ENCODE measurements at regions not wholly inside any gene's neighbourhood (a gene's known extent, or its start where the extent isn't known, plus 50 kb on each side); places are given as distances from the start of the nearest gene placed in this dataset.

GRCh38 chr1:186540521-186540920, 79.6 kb upstream of the PDC start:
- intact Hi-C loops (cut with micrococcal nuclease; ENCODE audit: unreplicated experiment), result no loop called here
- Histone ChIP-seq H3K4me3 (ENCODE audit: low read depth in 2 of 2, low read length in 2 of 2) (no peak overlapping the region), H3K4me1 (ENCODE audit: control insufficient read depth, insufficient read depth, low read length) (no peaks in the 10 kb centered on the region), H3K9me3 (ENCODE audit: control insufficient read depth, insufficient read depth, low read depth, low read length) (no peaks in the 10 kb centered on the region), H3K27me3 (ENCODE audit: control insufficient read depth, insufficient read depth, low read length) (no peaks in the 10 kb centered on the region), H3K36me3 (ENCODE audit: control insufficient read depth, insufficient read depth, low read length) (no peaks in the 10 kb centered on the region), H3K27ac (ENCODE audit: low read length) (no peak overlapping the region)
- ChIA-PET CTCF (no interaction called here), POLR2A (no interaction called here)
- DNase-seq (ENCODE audit: low read depth, low spot score) (no peak), ATAC-seq (no peak)
- TF ChIP-seq CTCF (IDR thresholded peaks at IDR 0.05), result no peak
- in situ Hi-C loops (cut with HindIII; ENCODE audit: low pct_unique_long_range_greater_than_20kb, low sequenced_read_pairs), result no loop called here
- BruUV-seq (replicated peaks), result no TSS peak

DNA sequence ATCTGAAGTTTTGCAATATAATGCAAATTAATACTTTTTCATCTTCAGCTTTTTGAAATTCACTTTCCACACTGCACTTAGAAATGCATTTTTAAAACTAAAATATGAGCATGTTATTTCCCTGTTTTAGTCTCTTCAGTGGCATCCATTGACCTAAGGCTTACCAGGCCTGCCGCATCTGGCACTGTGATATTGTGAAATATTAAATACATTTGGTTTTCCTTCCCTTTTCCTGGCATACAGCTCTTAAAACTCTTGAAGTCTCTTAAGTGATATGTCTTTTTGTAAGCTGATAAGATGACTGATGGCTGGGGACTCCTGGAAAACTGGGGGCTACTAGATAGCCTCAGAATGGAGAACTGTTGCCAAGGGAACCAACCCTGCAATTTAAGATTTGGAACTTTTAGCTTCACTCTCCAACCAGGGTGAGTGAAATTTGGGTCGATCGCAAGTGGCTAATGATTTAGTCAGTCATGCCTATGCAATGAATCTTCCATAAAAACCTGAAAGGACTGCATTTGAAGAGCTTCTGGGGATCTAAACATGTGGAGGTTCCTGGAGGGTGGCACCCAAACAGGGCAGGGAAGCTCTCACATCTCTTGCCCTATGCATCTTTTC, 75.5 kb upstream of the PDC start:
- Histone ChIP-seq H3K27me3 (ENCODE audit: control insufficient read depth, insufficient read depth, low read length) (no peaks in the 10 kb centered on the region), H3K9me3 (ENCODE audit: control insufficient read depth, insufficient read depth, low read depth, low read length) (no peaks in the 10 kb centered on the region), H3K36me3 (ENCODE audit: control insufficient read depth, insufficient read depth, low read length) (no peaks in the 10 kb centered on the region), H3K4me3 (ENCODE audit: low read depth in 2 of 2, low read length in 2 of 2) (no peak overlapping the region), H3K27ac (ENCODE audit: low read length) (no peak overlapping the region), H3K4me1 (ENCODE audit: control insufficient read depth, insufficient read depth, low read length) (no peaks in the 10 kb centered on the region)
- in situ Hi-C loops (cut with HindIII; ENCODE audit: low pct_unique_long_range_greater_than_20kb, low sequenced_read_pairs) (no loop called here), intact Hi-C loops (cut with micrococcal nuclease; ENCODE audit: unreplicated experiment) (no loop called here)
- POLR2A ChIA-PET, result no interaction called here
- BruUV-seq (replicated peaks), result no TSS peak
- ATAC-seq (no peak), DNase-seq (ENCODE audit: low read depth, low spot score) (no peak)
- TF ChIP-seq POLR2AphosphoS5 (IDR thresholded peaks at IDR 0.05; ENCODE audit: low read depth, low read length), result no peak
- TF ChIP-seq SIN3A (IDR thresholded peaks at IDR 0.05; ENCODE audit: borderline replicate concordance, insufficient read depth, low read depth, low read length), result no peak
- TF ChIP-seq CTCF (IDR thresholded peaks at IDR 0.05), result no peak
- no peak for TF ChIP-seq REST (IDR thresholded peaks at IDR 0.05; ENCODE audit: insufficient read depth in 1 of 2, low read depth in 2 of 2, low read length in 1 of 2)
- TF ChIP-seq TCF7L2 (IDR thresholded peaks at IDR 0.05; ENCODE audit: low read depth, low read length), result no peak
- CTCF ChIA-PET, result no interaction called here
